ENCODE measurements at regions not wholly inside any gene's neighbourhood (a gene's known extent, or its start where the extent isn't known, plus 50 kb on each side); places are given as distances from the start of the nearest gene placed in this dataset.

- in situ Hi-C loops (cut with MboI; ENCODE audit: low sequenced_read_pairs): no loop called here
Measured at GRCh38 chr10:3551761-3552160, 233.2 kb downstream of the KLF6 start.

GRCh38 chr10:3549118-3549517, 235.9 kb downstream of the KLF6 start:
- in situ Hi-C loops (cut with MboI; ENCODE audit: low sequenced_read_pairs): no loop called here

GRCh38 chr10:3548702-3549101, 236.3 kb downstream of the KLF6 start:
- in situ Hi-C loops (cut with MboI; ENCODE audit: low sequenced_read_pairs): no loop called here

- in situ Hi-C loops (cut with MboI; ENCODE audit: low sequenced_read_pairs): no loop called here
Measured at GRCh38 chr10:3548076-3548475, 236.9 kb downstream of the KLF6 start.

GRCh38 chr10:3544561-3544960, 240.4 kb downstream of the KLF6 start:
- in situ Hi-C loops (cut with MboI; ENCODE audit: low sequenced_read_pairs): no loop called here

- in situ Hi-C loops (cut with MboI; ENCODE audit: low sequenced_read_pairs): no loop called here
Measured at GRCh38 chr10:3542185-3542611, 242.8 kb downstream of the KLF6 start.

GRCh38 chr10:3539696-3540383, 245.2 kb downstream of the KLF6 start:
- in situ Hi-C loops (cut with MboI; ENCODE audit: low sequenced_read_pairs): no loop called here

GRCh38 chr10:3538656-3539531, 246.1 kb downstream of the KLF6 start:
- in situ Hi-C loops (cut with MboI; ENCODE audit: low sequenced_read_pairs): no loop called here

GRCh38 chr10:3538291-3538655, 246.7 kb downstream of the KLF6 start:
- in situ Hi-C loops (cut with MboI; ENCODE audit: low sequenced_read_pairs): no loop called here

GRCh38 chr10:3537518-3537917, 247.5 kb downstream of the KLF6 start:
- in situ Hi-C loops (cut with MboI; ENCODE audit: low sequenced_read_pairs): no loop called here

- in situ Hi-C loops (cut with MboI; ENCODE audit: low sequenced_read_pairs): no loop called here
Measured at GRCh38 chr10:3535001-3535400, 250.0 kb downstream of the KLF6 start.

- in situ Hi-C loops (cut with MboI; ENCODE audit: low sequenced_read_pairs): no loop called here
Measured at GRCh38 chr10:3534433-3534832, 250.6 kb downstream of the KLF6 start.

- in situ Hi-C loops (cut with MboI; ENCODE audit: low sequenced_read_pairs): no loop called here
Measured at GRCh38 chr10:3533296-3533695, 251.7 kb downstream of the KLF6 start.

- in situ Hi-C loops (cut with MboI; ENCODE audit: low sequenced_read_pairs): no loop called here
Measured at GRCh38 chr10:3532644-3533043, 252.4 kb downstream of the KLF6 start.

GRCh38 chr10:3531670-3532069, 253.3 kb downstream of the KLF6 start:
- in situ Hi-C loops (cut with MboI; ENCODE audit: low sequenced_read_pairs): no loop called here

- in situ Hi-C loops (cut with MboI; ENCODE audit: low sequenced_read_pairs): no loop called here
Measured at GRCh38 chr10:3530783-3531645, 254.0 kb downstream of the KLF6 start.

GRCh38 chr10:3530346-3530745, 254.7 kb downstream of the KLF6 start:
- in situ Hi-C loops (cut with MboI; ENCODE audit: low sequenced_read_pairs): no loop called here

GRCh38 chr10:3529691-3530090, 255.3 kb downstream of the KLF6 start:
- in situ Hi-C loops (cut with MboI; ENCODE audit: low sequenced_read_pairs): no loop called here

GRCh38 chr10:3528823-3529403, 256.1 kb downstream of the KLF6 start:
- in situ Hi-C loops (cut with MboI; ENCODE audit: low sequenced_read_pairs): no loop called here

GRCh38 chr10:3528271-3528670, 256.7 kb downstream of the KLF6 start:
- in situ Hi-C loops (cut with MboI; ENCODE audit: low sequenced_read_pairs): no loop called here

- in situ Hi-C loops (cut with MboI; ENCODE audit: low sequenced_read_pairs): no loop called here
Measured at GRCh38 chr10:3527869-3528268, 257.1 kb downstream of the KLF6 start.
